ENCODE measurements at regions not wholly inside any gene's neighbourhood (a gene's known extent, or its start where the extent isn't known, plus 50 kb on each side); places are given as distances from the start of the nearest gene placed in this dataset.

- TF ChIP-seq EZH2phosphoT487 (IDR thresholded peaks at IDR 0.05; ENCODE audit: borderline replicate concordance, low read depth, low read length): no peak
- TF ChIP-seq, protein P1, sequence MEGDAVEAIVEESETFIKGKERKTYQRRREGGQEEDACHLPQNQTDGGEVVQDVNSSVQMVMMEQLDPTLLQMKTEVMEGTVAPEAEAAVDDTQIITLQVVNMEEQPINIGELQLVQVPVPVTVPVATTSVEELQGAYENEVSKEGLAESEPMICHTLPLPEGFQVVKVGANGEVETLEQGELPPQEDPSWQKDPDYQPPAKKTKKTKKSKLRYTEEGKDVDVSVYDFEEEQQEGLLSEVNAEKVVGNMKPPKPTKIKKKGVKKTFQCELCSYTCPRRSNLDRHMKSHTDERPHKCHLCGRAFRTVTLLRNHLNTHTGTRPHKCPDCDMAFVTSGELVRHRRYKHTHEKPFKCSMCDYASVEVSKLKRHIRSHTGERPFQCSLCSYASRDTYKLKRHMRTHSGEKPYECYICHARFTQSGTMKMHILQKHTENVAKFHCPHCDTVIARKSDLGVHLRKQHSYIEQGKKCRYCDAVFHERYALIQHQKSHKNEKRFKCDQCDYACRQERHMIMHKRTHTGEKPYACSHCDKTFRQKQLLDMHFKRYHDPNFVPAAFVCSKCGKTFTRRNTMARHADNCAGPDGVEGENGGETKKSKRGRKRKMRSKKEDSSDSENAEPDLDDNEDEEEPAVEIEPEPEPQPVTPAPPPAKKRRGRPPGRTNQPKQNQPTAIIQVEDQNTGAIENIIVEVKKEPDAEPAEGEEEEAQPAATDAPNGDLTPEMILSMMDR (conservative IDR thresholded peaks at IDR 0.05; ENCODE audit: low read length): no peak
- intact Hi-C loops (cut with micrococcal nuclease; ENCODE audit: unreplicated experiment): no loop called here
- ChIA-PET CTCF (ENCODE audit: unreplicated experiment) (no interaction called here), POLR2A (no interaction called here)
- H3K27ac ChIP-seq (ENCODE audit: low read depth, low read length, poor library complexity, severe bottlenecking): no peak overlapping the region
- no peaks in the 10 kb centered on the region for H3K79me2 ChIP-seq (ENCODE audit: insufficient read depth, low read depth, low read length)
- no peaks in the 10 kb centered on the region for H3K4me1 ChIP-seq (ENCODE audit: insufficient read depth, low read length, poor library complexity, severe bottlenecking)
- DNase-seq (ENCODE audit: low spot score): no peak
- H3K9me2 ChIP-seq (ENCODE audit: insufficient read depth, low read length): no peaks in the 10 kb centered on the region
- no TSS peak for BruUV-seq (replicated peaks)
- H3K9me3 ChIP-seq (ENCODE audit: low read length): no peaks in the 10 kb centered on the region
- no peaks in the 10 kb centered on the region for H4K20me1 ChIP-seq (ENCODE audit: insufficient read depth, low read length)
- H2AFZ ChIP-seq (ENCODE audit: low read length): no peak overlapping the region
- no peaks in the 10 kb centered on the region for H3K36me3 ChIP-seq (ENCODE audit: insufficient read depth, low read length)
- no peak overlapping the region for H3K4me3 ChIP-seq (ENCODE audit: low read depth, low read length, poor library complexity, severe bottlenecking)
- no peak overlapping the region for H3K4me2 ChIP-seq (ENCODE audit: low read length)
These were observed 92.3 kb upstream of the BEND6 start for GRCh38 chr6:56862415-56863175.

DNA sequence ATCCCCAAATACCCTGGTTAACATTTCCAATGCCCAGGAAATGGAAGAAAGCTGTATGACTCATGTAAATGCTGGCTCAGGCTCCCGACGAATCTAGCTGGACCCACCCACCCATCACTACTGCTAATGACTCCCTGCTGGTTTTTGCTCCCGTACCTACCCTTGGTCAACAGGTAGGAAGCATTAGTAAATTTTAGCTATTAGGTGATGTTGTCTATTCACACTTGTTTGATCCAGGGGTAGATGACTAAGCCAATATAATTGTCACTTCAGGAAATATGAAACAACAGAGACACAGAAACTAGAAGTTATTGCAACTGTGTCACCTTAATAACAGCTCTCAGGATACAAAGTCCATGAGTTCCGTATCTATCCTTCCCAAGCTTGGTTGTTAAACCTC is 94.4 kb upstream of the BEND6 start:
- H3K27ac ChIP-seq (ENCODE audit: low read depth, low read length, poor library complexity, severe bottlenecking): no peak overlapping the region
- BruUV-seq (replicated peaks): no TSS peak
- H3K79me2 ChIP-seq (ENCODE audit: insufficient read depth, low read depth, low read length): no peaks in the 10 kb centered on the region
- H3K9me2 ChIP-seq (ENCODE audit: insufficient read depth, low read length): no peaks in the 10 kb centered on the region
- ChIA-PET POLR2A (interaction anchor here (1.1 kb wide), 1 partner anchor 9 kb away, joined by 5 read pairs; no protein-coding TSS in a partner anchor), CTCF (ENCODE audit: unreplicated experiment) (no interaction called here)
- H4K20me1 ChIP-seq (ENCODE audit: insufficient read depth, low read length): no peaks in the 10 kb centered on the region
- no peaks in the 10 kb centered on the region for H3K9me3 ChIP-seq (ENCODE audit: low read length)
- DNase-seq (ENCODE audit: low spot score): no peak
- intact Hi-C loops (cut with micrococcal nuclease; ENCODE audit: unreplicated experiment): no loop called here
- no peaks in the 10 kb centered on the region for H3K4me1 ChIP-seq (ENCODE audit: insufficient read depth, low read length, poor library complexity, severe bottlenecking)
- TF ChIP-seq, protein P1 (conservative IDR thresholded peaks at IDR 0.05; ENCODE audit: low read length): no peak
- no peak for TF ChIP-seq EZH2phosphoT487 (IDR thresholded peaks at IDR 0.05; ENCODE audit: borderline replicate concordance, low read depth, low read length)
- H3K36me3 ChIP-seq (ENCODE audit: insufficient read depth, low read length): no peaks in the 10 kb centered on the region
- no peak overlapping the region for H2AFZ ChIP-seq (ENCODE audit: low read length)
- no peak overlapping the region for H3K4me2 ChIP-seq (ENCODE audit: low read length)
- H3K4me3 ChIP-seq (ENCODE audit: low read depth, low read length, poor library complexity, severe bottlenecking): no peak overlapping the region

DNA sequence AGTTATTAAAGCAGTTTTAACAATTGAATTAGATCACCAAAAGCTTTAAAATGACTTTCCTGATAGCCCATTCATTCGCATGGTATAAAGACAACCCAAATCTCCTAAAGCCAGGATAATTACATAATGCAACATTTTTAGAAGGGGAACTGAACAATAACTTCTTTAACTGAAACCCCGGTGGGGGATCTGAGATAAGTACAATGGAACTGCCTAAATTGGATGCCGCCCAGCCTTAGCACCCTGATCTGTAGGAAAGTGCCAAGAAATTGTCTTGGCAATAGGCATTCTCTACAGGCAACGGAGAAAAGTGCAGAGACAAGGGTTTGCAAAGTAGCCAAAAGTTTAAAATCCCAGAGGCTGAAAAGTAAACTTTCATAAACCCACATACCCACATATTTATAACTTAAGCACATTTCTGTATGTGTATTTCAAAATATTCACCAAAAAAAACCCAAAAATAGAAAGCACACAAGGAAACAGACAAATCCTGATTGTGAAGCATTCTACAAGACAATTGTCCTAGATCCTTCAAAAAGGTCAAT is 98.8 kb upstream of the BEND6 start:
- no peaks in the 10 kb centered on the region for H3K9me2 ChIP-seq (ENCODE audit: insufficient read depth, low read length)
- no peak overlapping the region for H3K4me3 ChIP-seq (ENCODE audit: low read depth, low read length, poor library complexity, severe bottlenecking)
- no peak overlapping the region for H2AFZ ChIP-seq (ENCODE audit: low read length)
- no peak for DNase-seq (ENCODE audit: low spot score)
- no peaks in the 10 kb centered on the region for H3K36me3 ChIP-seq (ENCODE audit: insufficient read depth, low read length)
- peaks cover 4% of the 10 kb centered on the region for H3K4me1 ChIP-seq (ENCODE audit: insufficient read depth, low read length, poor library complexity, severe bottlenecking)
- TF ChIP-seq, protein P1 (conservative IDR thresholded peaks at IDR 0.05; ENCODE audit: low read length): no peak
- no peak for TF ChIP-seq EZH2phosphoT487 (IDR thresholded peaks at IDR 0.05; ENCODE audit: borderline replicate concordance, low read depth, low read length)
- H3K27ac ChIP-seq (ENCODE audit: low read depth, low read length, poor library complexity, severe bottlenecking): no peak overlapping the region
- POLR2A ChIA-PET: no interaction called here
- intact Hi-C loops (cut with micrococcal nuclease; ENCODE audit: unreplicated experiment): loop anchor here (10.0 kb wide), 1 partner anchor 221 kb away; no protein-coding TSS in a partner anchor
- no TSS peak for BruUV-seq (replicated peaks)
- no peak overlapping the region for H3K4me2 ChIP-seq (ENCODE audit: low read length)
- H4K20me1 ChIP-seq (ENCODE audit: insufficient read depth, low read length): no peaks in the 10 kb centered on the region
- H3K79me2 ChIP-seq (ENCODE audit: insufficient read depth, low read depth, low read length): no peaks in the 10 kb centered on the region
- CTCF ChIA-PET (ENCODE audit: unreplicated experiment): no interaction called here
- no peaks in the 10 kb centered on the region for H3K9me3 ChIP-seq (ENCODE audit: low read length)

All from OCI-LY7 (cell line).